GM18502 (cell line): ENCODE measurements at regions not wholly inside any gene's neighbourhood (a gene's known extent, or its start where the extent isn't known, plus 50 kb on each side); places are given as distances from the start of the nearest gene placed in this dataset.

ENCODE experiments used
- ATAC-seq: cut with Tn5 transposase; IDR thresholded peaks from one replicate; pipeline ENCODE4 v1.9.1; 2021; ENCODE audit warnings: mild to moderate bottlenecking; ENCODE audit not compliant: unreplicated experiment, poor library complexity

DNA sequence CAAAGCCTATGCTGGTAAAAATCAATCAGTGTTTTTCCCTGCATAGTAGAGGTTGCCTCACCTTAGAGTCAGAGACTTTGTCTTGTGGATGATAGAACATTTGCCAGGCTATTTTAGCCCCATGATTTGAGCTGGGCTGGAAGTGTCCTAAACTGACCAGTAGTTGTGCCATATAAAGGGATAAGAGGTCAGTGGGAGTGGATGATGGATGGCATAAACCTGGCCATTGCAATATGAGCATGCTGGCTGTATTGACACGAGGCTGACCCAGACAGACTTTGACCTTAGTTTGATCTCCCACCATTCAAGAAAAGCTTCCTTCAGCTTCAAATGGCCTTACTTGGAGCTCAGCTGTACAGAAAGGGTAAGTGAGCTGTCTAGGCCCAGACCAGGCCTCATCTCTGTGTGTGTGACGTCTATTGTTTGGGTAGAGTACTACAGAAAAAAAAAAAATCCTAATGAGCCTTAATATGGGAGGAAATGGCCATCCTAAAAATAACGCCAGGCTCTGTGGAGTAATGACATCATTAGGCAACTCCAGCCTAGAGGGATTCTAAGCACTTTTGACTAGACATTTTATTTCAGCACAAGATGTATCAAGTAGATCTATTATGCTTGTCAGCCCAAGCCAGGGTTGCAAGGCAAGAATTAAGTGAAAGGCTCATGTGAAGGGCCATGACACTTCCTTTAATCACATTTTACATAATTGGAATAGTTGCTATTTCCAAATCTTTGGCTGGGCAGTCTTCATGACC is 51.3 kb upstream of the CADM1 start:
- no peak for ATAC-seq
